Left lung (tissue), 4 donors: ENCODE measurements at regions not wholly inside any gene's neighbourhood (a gene's known extent, or its start where the extent isn't known, plus 50 kb on each side); places are given as distances from the start of the nearest gene placed in this dataset.
A peak's percentile ranks its signal among the peaks of the same experiment; 100 is the strongest.

ENCODE experiments used
- ATAC-seq: fragments of 200-7000 bp; cut with Tn5 transposase; one replicate; pipeline ENCODE4 v1.9.1; 2020; ENCODE audit warnings: moderate library complexity
- DNase-seq, 4 donors: peaks; one replicate each; pipeline ENCODE4 v3.0.0-alpha.2; 2013 to 2020
- H3K27ac ChIP-seq, 2 donors: fragments of 200-600 bp; sonication (generic) in 1 of 2; one replicate each; pipeline versions ENCODE4 v1.5.0 to v1.8.0; 2020 to 2021
- H3K27me3 ChIP-seq, 2 donors: fragments of 200-600 bp; sonication (generic) in 1 of 2; one replicate each; pipeline versions ENCODE4 v1.5.0 to v1.8.0; 2020 to 2021
- H3K36me3 ChIP-seq, 2 donors: fragments of 200-600 bp; sonication (generic) in 1 of 2; one replicate each; pipeline versions ENCODE4 v1.5.0 to v1.8.0; 2020 to 2021
- H3K4me1 ChIP-seq, 2 donors: fragments of 200-600 bp; one replicate each; pipeline ENCODE4 v1.8.0; 2021
- H3K4me3 ChIP-seq, 2 donors: fragments of 200-600 bp; sonication (generic) in 1 of 2; one replicate each; pipeline versions ENCODE4 v1.5.0 to v1.8.0; 2020 to 2021; ENCODE audit warnings: mild to moderate bottlenecking in 1 of 2
- H3K9me3 ChIP-seq, 2 donors: fragments of 200-600 bp; sonication (generic) in 1 of 2; one replicate each; pipeline versions ENCODE4 v1.5.0 to v1.8.0; 2020 to 2021
- CTCF ChIP-seq, 2 donors: fragments of 200-600 bp; sonication (generic) in 1 of 2; IDR thresholded peaks; one replicate each; pipeline versions ENCODE4 v1.5.0 to v1.8.0; 2021; ENCODE audit warnings: antibody characterized with exemption in 2 of 2
- intact Hi-C, 2 donors: fragments of 100-400 bp; cut with DNase I; formaldehyde crosslinking; loops; one replicate each; pipeline versions ENCODE4 v1.11.2 to v1.14.2; 2022
- donor health status: DM: no; HTN: yes; CAD: no.
- donor health status: DM: no; HTN: no; CAD: no.

- Histone ChIP-seq H3K4me1 (peaks cover 4 to 11% of the 10 kb centered on the region in 2 donors), H3K27me3 (no peaks in the 10 kb centered on the region), H3K36me3 (no peaks in the 10 kb centered on the region), H3K9me3 (no peaks in the 10 kb centered on the region), H3K4me3 (no peak overlapping the region), H3K27ac (no peak overlapping the region)
- intact Hi-C loops, result no loop called here
- no peak for DNase-seq
- no peak for ATAC-seq
- no peak for TF ChIP-seq CTCF (IDR thresholded peaks at IDR 0.05)
Observed at GRCh38 chr3:124257336-124257864, 265.5 kb upstream of the ROPN1 start.

GRCh38 chr3:124258057-124258500 is 266.2 kb upstream of the ROPN1 start:
- intact Hi-C loops, result no loop called here
- Histone ChIP-seq H3K4me3 (no peak overlapping the region), H3K27ac (no peak overlapping the region), H3K36me3 (no peaks in the 10 kb centered on the region), H3K27me3 (no peaks in the 10 kb centered on the region), H3K9me3 (no peaks in the 10 kb centered on the region), H3K4me1 (peaks cover 4 to 11% of the 10 kb centered on the region in 2 donors)
- ATAC-seq (peak; percentile 22), DNase-seq (no peak)
- TF ChIP-seq CTCF (IDR thresholded peaks at IDR 0.05), result no peak

- H3K27ac ChIP-seq, result peak overlapping the region; percentile 28 to 46
- ATAC-seq (peak; percentile 92), DNase-seq (peak in 1 of 4 donors; percentile 72)
- intact Hi-C loops, result no loop called here
- H3K27me3 ChIP-seq, result no peaks in the 10 kb centered on the region
- no peaks in the 10 kb centered on the region for H3K36me3 ChIP-seq
- peaks cover 4 to 11% of the 10 kb centered on the region in 2 donors for H3K4me1 ChIP-seq
- H3K4me3 ChIP-seq, result no peak overlapping the region
- TF ChIP-seq CTCF (IDR thresholded peaks at IDR 0.05), result no peak
- H3K9me3 ChIP-seq, result no peaks in the 10 kb centered on the region
Observed at GRCh38 chr3:124260206-124260915, 268.4 kb upstream of the ROPN1 start.

- DNase-seq (no peak), ATAC-seq (no peak)
- intact Hi-C loops, result no loop called here
- H3K4me3 ChIP-seq, result no peak overlapping the region
- peaks cover 4 to 11% of the 10 kb centered on the region in 2 donors for H3K4me1 ChIP-seq
- no peak overlapping the region for H3K27ac ChIP-seq
- TF ChIP-seq CTCF (IDR thresholded peaks at IDR 0.05), result no peak
- no peaks in the 10 kb centered on the region for H3K9me3 ChIP-seq
- H3K27me3 ChIP-seq, result no peaks in the 10 kb centered on the region
- H3K36me3 ChIP-seq, result no peaks in the 10 kb centered on the region
Observed at GRCh38 chr3:124261306-124261705, 269.4 kb upstream of the ROPN1 start.

GRCh38 chr3:124263168-124263567 is 271.2 kb upstream of the ROPN1 start:
- H3K4me3 ChIP-seq, result no peak overlapping the region
- no peaks in the 10 kb centered on the region for H3K27me3 ChIP-seq
- ATAC-seq, result peak; percentile 30
- intact Hi-C loops, result no loop called here
- H3K9me3 ChIP-seq, result no peaks in the 10 kb centered on the region
- no peaks in the 10 kb centered on the region for H3K36me3 ChIP-seq
- TF ChIP-seq CTCF (IDR thresholded peaks at IDR 0.05), result no peak
- H3K27ac ChIP-seq, result no peak overlapping the region
- H3K4me1 ChIP-seq, result peaks cover 0 to 6% of the 10 kb centered on the region in 2 donors
- DNase-seq, result peak in 2 of 4 donors; percentile 65 to 84
